Thyroid gland (tissue), 4 donors: ENCODE measurements at regions not wholly inside any gene's neighbourhood (a gene's known extent, or its start where the extent isn't known, plus 50 kb on each side); places are given as distances from the start of the nearest gene placed in this dataset.
A peak's percentile ranks its signal among the peaks of the same experiment; 100 is the strongest.
"Not testable (repeated sequence)": the region's sequence is repeated elsewhere in the genome, so short reads cannot be mapped to it uniquely, and the experiment has no call there.

ENCODE experiments used
- DNase-seq, 2 donors: peaks; one replicate each; pipeline ENCODE4 v3.0.0-alpha.2; 2019
- H3K27ac ChIP-seq, 3 donors: fragments of 200-600 bp; sonication (generic); 1 replicate in 2 of 3; 2 replicates in 1 of 3; pipeline ENCODE4 v1.5.1; 2016 to 2019; ENCODE audit warnings: mild to moderate bottlenecking in 1 of 3, moderate library complexity in 1 of 3
- H3K27me3 ChIP-seq: fragments of 200-600 bp; sonication (generic); one replicate; pipeline ENCODE4 v1.5.1; 2019
- H3K36me3 ChIP-seq, 2 donors: fragments of 200-600 bp; sonication (generic); one replicate each; pipeline ENCODE4 v1.5.1; 2016 to 2019
- H3K4me1 ChIP-seq, 2 donors: fragments of 200-600 bp; sonication (generic); one replicate each; pipeline ENCODE4 v1.5.1; 2017 to 2019
- H3K4me3 ChIP-seq, 3 donors: fragments of 200-600 bp; sonication (generic); replicated peaks in 1 of 3; 1 replicate in 2 of 3; 2 replicates in 1 of 3; pipeline ENCODE4 v1.5.1; 2016; ENCODE audit warnings: mild to moderate bottlenecking in 1 of 3
- H3K9me3 ChIP-seq: fragments of 200-600 bp; sonication (generic); one replicate; pipeline ENCODE4 v1.5.1; 2017
- POLR2A ChIP-seq, 2 donors: fragments of 450-650 bp; IDR thresholded peaks; one replicate each; pipeline ENCODE4 v1.6.1; 2017; ENCODE audit warnings: antibody characterized with exemption in 2 of 2, mild to moderate bottlenecking in 2 of 2, moderate library complexity in 1 of 2
- WGBS, 2 donors: methylation state at CpG; one replicate each; pipeline ENCODE4 v1.1.5; 2017; 5-methylcytosine and 5-hydroxymethylcytosine counted together
- intact Hi-C: fragments of 100-400 bp; cut with DNase I; formaldehyde crosslinking; loops from one replicate; pipeline ENCODE4 v1.15.1; 2023
- TF ChIP-seq, protein P1 (sequence below), 6 experiments: fragments of 200-600 bp in 3 of 6; fragments of 450-650 bp in 3 of 6; sonication (generic) in 3 of 6; IDR thresholded peaks; one replicate each; pipeline ENCODE4 v1.5.1; 2016 to 2019; ENCODE audit warnings: antibody characterized with exemption in 6 of 6, mild to moderate bottlenecking in 2 of 6, inconsistent platforms in 1 of 6, moderate library complexity in 1 of 6

DNA sequence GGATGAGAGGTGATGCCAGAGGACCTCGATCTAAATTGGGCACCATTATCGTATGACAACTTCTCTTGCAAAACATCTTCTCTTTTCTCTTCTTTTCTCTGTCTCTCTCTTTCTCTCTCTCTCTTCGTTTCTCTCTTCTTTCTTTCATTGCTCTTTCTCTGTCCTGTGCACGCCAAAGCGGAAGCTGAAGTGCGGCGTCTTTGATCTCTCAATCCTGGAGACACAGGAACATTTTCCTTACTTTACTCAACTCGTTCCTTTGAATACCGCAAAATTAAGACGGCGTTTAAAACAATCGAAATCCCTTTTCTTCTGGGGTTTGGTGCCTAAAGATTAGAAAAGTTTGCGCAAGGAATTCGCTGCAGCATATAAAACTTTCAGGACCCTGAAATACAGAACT is 176.6 kb downstream of the KDM5D start:
- peak in 1 of 2 donors; percentile 25 for DNase-seq
- Histone ChIP-seq H3K36me3 (no peaks in the 10 kb centered on the region), H3K4me1 (no peaks in the 10 kb centered on the region), H3K9me3 (no peaks in the 10 kb centered on the region), H3K27me3 (no peaks in the 10 kb centered on the region), H3K4me3 (peak overlapping the region in 2 of 3 donors; percentile 47 to 75), H3K27ac (peak overlapping the region in 1 of 3 donors; percentile 58)
- 1 to 2% methylated on average over 14 of the region's 14 CpGs for WGBS, 2 donors
- intact Hi-C loops: no loop called here
- TF ChIP-seq, protein P1, sequence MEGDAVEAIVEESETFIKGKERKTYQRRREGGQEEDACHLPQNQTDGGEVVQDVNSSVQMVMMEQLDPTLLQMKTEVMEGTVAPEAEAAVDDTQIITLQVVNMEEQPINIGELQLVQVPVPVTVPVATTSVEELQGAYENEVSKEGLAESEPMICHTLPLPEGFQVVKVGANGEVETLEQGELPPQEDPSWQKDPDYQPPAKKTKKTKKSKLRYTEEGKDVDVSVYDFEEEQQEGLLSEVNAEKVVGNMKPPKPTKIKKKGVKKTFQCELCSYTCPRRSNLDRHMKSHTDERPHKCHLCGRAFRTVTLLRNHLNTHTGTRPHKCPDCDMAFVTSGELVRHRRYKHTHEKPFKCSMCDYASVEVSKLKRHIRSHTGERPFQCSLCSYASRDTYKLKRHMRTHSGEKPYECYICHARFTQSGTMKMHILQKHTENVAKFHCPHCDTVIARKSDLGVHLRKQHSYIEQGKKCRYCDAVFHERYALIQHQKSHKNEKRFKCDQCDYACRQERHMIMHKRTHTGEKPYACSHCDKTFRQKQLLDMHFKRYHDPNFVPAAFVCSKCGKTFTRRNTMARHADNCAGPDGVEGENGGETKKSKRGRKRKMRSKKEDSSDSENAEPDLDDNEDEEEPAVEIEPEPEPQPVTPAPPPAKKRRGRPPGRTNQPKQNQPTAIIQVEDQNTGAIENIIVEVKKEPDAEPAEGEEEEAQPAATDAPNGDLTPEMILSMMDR (IDR thresholded peaks at IDR 0.05): no peak
- TF ChIP-seq POLR2A (IDR thresholded peaks at IDR 0.05): no peak

DNA sequence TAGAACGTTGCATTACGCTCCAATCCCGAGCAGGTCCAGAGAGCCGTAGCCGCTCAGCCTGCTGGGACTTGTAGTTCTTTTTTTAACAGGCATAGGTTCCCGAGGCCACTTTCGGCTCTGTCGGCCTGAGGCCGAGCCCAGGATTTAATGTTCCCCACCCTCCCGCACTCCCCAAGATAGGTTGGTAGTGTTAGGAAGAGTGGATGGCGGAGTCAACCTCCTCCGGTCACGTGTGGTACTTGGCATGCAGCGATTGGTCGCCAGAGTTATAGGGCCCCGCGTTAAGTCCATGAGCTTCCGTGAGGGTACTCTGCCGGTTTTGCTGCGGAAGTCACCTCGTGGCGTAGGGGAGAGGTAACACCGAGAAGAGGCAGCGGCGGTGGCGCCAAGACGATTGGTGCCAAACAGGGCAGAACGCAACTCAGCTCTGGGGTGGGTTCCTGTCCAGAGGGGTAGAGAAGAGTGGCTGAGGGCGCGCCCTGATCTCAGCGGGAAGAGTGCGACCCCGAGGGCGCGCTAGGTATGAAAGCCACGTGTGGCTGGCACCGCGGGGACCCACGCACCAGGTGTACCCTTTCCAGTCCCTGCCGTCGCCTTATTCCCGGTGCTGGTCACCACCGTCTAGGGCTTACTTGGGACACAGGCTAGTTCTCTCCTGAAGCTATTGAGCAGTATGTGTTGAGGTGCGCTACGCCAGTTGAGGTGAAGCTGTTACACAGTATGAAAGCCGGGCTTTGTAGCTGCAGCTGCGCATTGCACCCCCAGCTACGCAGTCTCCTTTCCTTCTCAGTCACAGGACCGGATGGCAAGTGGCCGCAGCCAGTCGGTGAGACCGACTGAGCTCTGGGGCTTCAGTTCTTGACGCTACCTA is 177.2 kb downstream of the KDM5D start:
- DNase-seq: peak; percentile 90 to 91
- intact Hi-C loops: no loop called here
- Histone ChIP-seq H3K36me3 (no peaks in the 10 kb centered on the region), H3K27me3 (no peaks in the 10 kb centered on the region), H3K4me1 (no peaks in the 10 kb centered on the region), H3K27ac (peak overlapping the region in 1 of 3 donors; percentile 58), H3K9me3 (no peaks in the 10 kb centered on the region), H3K4me3 (peak overlapping the region in 2 of 3 donors; percentile 47 to 75)
- TF ChIP-seq, protein P1 (IDR thresholded peaks at IDR 0.05): no peak
- TF ChIP-seq POLR2A (IDR thresholded peaks at IDR 0.05): no peak
- WGBS, 2 donors: 0 to 1% methylated on average over 16 to 17 of the region's 53 CpGs

DNA sequence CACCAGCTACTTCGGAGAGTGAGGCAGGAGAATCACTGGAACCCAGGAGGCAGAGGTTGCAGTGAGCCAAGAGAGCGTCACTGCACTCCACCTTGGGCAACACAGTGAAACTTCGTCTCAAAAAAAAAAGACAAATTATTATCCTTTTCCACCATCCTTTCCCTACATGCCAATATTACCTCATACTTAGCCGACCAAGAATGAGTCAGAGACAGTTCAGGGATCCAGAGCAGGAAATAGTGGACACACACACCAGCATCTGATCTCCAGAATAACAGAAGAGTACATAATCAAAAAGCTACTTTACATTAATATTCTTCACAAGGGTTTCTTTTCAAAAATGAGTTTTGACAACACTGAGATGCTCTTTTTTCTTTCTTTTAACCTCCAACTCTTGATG is 185.4 kb downstream of the KDM5D start:
- no peak for TF ChIP-seq POLR2A (IDR thresholded peaks at IDR 0.05)
- Histone ChIP-seq H3K4me3 (no peak overlapping the region), H3K27ac (no peak overlapping the region), H3K27me3 (no peaks in the 10 kb centered on the region), H3K4me1 (no peaks in the 10 kb centered on the region), H3K9me3 (no peaks in the 10 kb centered on the region), H3K36me3 (no peaks in the 10 kb centered on the region)
- no peak for DNase-seq
- 95 to 96% methylated on average over 4 of the region's 4 CpGs for WGBS, 2 donors
- intact Hi-C loops: no loop called here

- intact Hi-C loops: no loop called here
- no peak overlapping the region for H3K4me3 ChIP-seq
- no peak overlapping the region for H3K27ac ChIP-seq
- WGBS, 2 donors: 51 to 57% methylated on average over 7 to 18 of the region's 18 CpGs
- no peaks in the 10 kb centered on the region for H3K9me3 ChIP-seq
- no peak for TF ChIP-seq POLR2A (IDR thresholded peaks at IDR 0.05)
- TF ChIP-seq, protein P1 (IDR thresholded peaks at IDR 0.05): no peak
- no peaks in the 10 kb centered on the region for H3K36me3 ChIP-seq
- H3K4me1 ChIP-seq: no peaks in the 10 kb centered on the region
- no peaks in the 10 kb centered on the region for H3K27me3 ChIP-seq
- DNase-seq: no peak
These were observed 194.7 kb downstream of the KDM5D start for GRCh38 chrY:19549671-19550466.

DNA sequence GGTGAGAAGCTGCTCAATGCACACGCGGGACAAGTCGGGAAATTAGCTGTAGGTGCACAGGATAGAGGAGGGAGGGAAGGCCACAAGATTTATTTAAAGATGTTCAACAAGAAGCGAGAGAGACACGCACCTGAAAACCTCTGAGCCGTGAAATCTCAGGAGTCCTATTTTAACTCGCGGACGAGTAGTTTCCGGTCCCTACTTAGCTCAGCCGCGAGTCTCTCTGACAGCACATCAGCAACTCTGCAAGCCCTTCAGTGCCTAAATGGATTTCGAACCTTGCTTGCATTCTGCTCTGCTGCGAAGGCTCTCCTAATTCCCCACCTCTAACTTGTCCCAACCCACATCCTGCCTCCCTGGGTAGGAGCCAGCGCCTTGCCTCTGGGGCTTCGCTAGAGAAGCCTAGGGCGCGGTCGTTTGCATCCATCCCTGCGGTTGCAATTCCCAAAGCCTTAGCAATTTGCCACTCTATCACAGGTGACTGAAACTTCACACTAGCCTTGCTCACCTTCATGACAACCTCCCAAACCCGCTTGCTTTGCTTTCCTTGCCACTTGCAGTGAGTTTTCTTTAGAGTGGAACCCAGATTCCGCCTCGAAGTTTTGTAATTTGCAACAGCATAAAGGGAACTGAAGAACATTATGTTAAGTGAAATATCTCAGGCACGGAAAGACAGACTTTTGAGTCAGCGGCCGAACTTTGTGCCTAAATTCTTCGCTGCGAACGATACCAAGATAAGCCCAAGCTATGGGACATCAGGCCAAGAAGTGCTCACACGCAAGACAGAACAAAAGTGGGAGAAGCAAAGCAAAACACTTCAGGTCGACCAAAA is 202.8 kb downstream of the KDM5D start:
- intact Hi-C loops: no loop called here
- DNase-seq: no peak
- Histone ChIP-seq H3K27ac (no peak overlapping the region), H3K4me1 (no peaks in the 10 kb centered on the region), H3K9me3 (no peaks in the 10 kb centered on the region), H3K4me3 (no peak overlapping the region), H3K36me3 (no peaks in the 10 kb centered on the region), H3K27me3 (no peaks in the 10 kb centered on the region)
- TF ChIP-seq POLR2A (IDR thresholded peaks at IDR 0.05): no peak
- TF ChIP-seq, protein P1 (IDR thresholded peaks at IDR 0.05): no peak
- WGBS, 2 donors: 43 to 47% methylated on average over 27 to 28 of the region's 31 CpGs

DNA sequence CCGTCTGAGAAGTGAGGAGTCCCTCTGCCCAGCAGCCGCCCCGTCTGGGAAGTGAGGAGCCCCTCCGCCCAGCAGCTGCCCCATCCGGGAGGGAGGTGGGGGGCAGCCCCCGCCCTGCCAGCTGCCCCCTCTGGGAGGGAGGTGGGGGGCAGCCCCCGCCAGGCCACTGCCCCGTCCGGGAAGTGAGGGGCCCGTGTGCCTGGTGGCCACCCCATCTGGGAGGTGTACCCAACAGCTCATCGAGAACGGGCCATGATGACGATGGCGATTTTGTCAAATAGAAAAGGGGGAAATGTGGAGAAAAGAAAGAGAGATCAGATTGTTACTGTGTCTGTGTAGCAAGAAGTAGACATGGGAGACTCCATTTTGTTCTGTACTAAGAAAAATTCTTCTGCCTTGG is 208.8 kb downstream of the KDM5D start:
- DNase-seq, H3K4me3 ChIP-seq, H3K36me3 ChIP-seq, H3K4me1 ChIP-seq, H3K9me3 ChIP-seq, H3K27me3 ChIP-seq, intact Hi-C loops, H3K27ac ChIP-seq: not testable (repeated sequence)
- 99 to 100% methylated on average over 5 to 7 of the region's 14 CpGs for WGBS, 2 donors
